ENCODE measurements at regions not wholly inside any gene's neighbourhood (a gene's known extent, or its start where the extent isn't known, plus 50 kb on each side); places are given as distances from the start of the nearest gene placed in this dataset.

- TF ChIP-seq CTCF (IDR thresholded peaks at IDR 0.05) (no peak), POLR2AphosphoS5 (IDR thresholded peaks at IDR 0.05; ENCODE audit: low read depth, low read length) (no peak), REST (IDR thresholded peaks at IDR 0.05; ENCODE audit: insufficient read depth in 1 of 2, low read depth in 2 of 2, low read length in 1 of 2) (no peak)
These were observed 428.9 kb downstream of the VGLL3 start for GRCh38 chr3:86562090-86562489.

All from Panc1 (cell line).